Left kidney (tissue), 1 donor: ENCODE measurements at regions not wholly inside any gene's neighbourhood (a gene's known extent, or its start where the extent isn't known, plus 50 kb on each side); places are given as distances from the start of the nearest gene placed in this dataset.
"Not testable (repeated sequence)": the region's sequence is repeated elsewhere in the genome, so short reads cannot be mapped to it uniquely, and the experiment has no call there.

Experiments
- DNase-seq: peaks from one replicate; pipeline ENCODE4 v3.0.0-alpha.2; 2013

DNA sequence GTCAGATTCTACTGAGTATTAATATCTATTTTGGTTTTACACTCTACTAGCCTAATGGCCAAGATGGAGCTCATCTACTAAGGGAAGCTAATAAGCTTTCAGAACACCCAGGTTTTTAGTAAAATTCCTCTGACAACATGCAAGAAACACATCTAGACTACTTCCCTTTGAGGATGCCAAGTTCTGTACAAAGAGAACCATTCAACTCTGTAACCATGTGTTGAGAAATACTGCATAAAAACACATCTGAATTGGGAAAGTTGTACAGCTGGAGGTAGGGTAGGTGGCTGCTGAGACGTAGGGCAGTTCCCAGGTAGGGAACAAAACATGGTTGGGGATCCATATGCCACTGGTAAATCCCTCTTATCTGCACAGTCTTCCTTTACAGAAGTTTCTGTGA, 66.2 kb downstream of the SC5D start:
- DNase-seq, result no peak

DNA sequence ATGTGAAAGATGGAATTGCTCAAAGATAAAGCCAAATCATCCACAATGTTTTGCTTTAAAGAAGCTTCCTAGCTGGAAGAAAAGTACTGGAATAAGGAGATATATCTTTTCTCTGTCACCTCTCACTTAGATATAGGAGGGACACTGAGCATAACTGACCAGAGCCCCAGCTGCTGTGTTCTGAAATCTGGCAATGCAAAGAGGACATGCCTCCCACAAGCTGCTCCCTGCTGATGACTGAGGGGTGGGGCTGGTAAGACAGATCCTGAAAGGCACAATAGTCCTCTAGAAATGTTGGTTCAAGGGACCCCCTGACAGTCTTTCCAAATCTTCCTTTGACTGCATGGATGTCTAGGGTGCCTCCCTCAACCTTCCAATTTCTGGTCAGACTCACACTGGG, 67.0 kb downstream of the SC5D start:
- no peak for DNase-seq

DNA sequence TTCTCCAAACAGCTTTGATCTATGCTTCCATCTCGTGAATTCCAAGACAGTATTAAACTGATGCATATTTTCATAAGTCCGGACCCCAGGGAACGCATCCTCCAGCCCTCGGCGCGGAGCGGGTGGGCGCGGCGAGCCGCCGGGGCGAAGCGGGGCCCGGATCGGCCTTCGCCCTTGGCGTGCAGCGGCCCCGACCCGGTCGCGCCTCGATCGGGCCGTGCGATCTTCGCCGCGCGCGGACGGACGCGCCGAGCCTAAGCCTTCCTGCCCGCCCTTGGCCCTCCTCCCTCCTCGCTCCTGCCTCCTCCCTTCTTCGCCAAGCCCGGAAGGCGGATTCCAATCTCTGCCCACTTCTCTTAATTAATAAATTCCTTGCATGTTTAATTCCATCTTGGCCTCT, 70.4 kb downstream of the SC5D start:
- DNase-seq, result not testable (repeated sequence)

DNA sequence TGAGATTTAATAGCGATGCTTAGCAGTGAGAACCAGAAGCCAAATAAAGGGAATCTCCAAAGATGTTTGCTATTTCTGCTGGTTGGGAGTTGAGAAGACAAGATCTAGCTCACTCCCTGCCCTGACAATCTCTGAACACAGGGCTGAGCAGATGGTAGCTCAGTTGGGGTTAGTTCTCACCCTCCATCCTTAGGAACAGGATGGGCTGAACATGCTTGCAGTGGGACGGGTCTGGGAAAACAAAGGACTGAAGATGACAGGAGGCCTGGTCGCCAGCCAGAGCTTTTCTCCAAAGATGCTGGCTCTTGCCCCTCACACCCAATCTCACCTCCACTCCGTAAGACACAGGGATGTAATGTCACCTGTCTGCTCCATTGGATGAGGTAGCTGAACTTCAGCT, 72.7 kb downstream of the SC5D start:
- no peak for DNase-seq

DNA sequence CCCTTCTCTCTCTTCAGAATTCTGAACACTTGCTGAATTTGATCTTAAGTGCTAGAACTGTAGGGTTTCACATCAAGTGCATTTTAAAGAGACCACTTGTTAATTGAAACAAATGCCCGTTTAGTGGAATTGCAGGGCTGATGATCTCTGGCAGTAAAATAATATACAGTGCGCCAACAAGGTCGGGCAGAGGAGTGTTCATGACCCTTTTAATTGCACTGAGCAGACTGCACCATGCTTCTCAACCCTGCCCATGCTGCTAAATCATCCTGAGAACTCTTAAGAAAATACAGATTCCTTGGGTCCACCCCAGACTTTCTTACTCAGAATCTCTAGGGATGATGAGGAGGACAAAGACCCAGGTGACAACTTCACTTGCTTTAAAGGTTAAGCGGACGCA, 73.5 kb downstream of the SC5D start:
- no peak for DNase-seq

DNA sequence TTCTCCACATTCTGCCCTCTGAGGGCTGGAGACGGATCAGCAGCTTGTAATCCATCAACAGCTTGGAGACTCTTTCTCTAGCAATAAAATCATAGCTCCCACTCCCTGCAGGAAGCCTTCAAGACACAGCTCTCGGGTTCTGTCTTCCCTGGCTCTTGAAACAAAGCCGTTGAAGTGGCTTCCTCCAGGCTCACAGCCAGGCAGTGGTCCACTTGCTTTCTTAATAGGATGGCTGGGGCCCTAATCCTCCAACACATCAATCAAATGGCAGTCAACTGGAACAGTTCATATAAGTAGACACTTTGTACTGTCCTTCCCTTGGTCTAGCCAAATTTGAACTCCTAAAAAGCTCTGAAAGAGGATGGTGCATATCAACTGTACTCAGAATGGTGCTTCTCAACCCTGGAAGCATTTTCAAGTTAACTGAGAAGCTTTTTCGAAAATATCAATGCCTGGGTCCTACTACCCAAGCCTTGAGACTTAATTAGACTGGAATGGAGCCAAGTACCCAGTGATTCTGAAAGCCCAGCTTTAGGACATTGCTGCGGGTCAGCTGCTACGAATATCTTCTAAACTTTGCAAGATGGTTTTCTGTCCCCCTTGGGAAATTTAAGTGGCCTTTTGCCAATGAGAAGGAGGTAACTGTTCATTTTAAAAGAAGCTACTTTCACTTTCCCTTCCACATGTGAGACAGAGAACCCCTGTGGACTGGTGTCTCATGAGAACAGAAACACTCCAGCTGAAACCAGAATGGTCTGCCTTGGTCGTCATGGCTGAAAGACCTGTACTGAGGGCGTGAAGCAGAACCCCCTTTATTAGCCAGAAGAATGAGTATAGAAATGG, 74.7 kb downstream of the SC5D start:
- peak; percentile 35 for DNase-seq

DNA sequence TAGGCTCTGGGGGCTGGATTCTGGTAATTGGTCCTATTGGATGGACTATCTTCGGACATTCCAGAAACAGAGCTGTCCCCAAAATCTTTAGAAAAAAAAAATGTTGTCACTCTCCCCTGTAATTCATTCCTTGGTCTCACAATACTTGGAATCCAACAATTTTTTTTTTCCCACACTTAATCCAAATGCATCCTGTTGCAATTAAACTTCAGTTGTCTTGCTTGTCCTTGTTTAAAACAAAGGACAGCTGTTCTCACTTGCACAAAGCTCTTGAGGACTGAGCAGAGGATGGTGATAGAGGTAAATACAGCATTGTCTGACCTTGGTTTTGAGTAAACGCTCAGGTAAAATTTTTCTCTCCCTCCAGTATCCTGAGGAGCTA, 75.3 kb downstream of the SC5D start:
- peak; percentile 29 for DNase-seq

DNA sequence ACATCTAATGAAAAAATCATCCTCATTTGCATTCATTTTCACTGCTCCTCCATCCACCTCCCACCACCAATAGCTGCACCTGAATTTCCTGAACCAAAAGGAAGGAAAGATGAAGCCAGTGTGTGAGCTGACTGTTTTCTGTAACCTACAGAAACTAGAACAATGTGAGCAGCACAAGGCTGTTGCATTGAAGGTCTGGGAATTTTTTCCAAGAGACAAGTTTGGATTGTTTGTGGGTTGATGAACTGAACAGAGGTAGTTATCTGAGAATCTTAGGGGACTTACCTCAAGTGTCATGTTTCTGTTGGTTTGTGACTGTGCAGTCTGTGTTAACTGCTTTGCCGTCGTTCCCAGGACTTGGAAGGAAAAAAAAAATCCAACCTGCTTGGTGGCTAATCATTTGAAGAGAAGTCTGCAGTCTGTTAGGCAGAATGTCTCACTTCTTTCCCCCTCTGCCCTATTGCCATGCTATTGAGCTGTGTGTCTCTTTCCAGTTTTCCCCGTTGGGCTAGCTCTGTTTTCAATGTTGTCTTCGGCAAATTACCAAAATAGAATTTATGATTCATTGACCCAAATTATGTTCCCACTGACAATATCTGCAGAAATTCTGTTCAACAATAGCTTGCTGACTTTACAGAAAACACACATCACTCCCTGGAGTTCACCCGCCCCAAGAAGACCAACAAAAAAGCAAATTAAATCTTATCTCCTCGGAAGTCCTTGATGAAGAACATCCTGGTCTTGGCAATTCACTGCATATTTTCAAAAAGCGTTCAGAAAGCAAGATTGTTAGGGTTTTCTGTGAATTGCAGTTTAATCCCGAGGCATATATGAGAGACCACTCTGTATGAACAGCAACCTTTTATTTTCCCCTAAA, 76.0 kb downstream of the SC5D start:
- DNase-seq, result no peak

DNA sequence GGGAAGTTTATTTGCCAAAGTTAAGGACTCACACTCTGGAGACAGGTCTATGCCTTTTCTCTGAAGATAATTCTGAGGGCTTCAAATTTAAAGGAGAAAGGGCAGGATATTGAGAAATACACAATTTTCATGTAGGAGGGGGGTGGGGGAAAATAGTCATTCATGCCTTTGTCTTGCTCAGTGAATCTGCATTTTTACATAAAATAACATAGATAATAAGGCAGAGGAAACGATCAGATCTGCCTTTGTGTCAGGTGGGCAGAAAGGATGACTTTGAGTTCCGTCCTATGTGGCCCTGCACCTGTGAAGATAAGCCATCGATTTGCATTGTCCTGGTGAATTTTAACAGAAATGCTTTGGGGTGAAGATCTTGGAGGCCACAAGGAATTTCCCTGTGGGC, 76.8 kb downstream of the SC5D start:
- DNase-seq, result no peak

DNA sequence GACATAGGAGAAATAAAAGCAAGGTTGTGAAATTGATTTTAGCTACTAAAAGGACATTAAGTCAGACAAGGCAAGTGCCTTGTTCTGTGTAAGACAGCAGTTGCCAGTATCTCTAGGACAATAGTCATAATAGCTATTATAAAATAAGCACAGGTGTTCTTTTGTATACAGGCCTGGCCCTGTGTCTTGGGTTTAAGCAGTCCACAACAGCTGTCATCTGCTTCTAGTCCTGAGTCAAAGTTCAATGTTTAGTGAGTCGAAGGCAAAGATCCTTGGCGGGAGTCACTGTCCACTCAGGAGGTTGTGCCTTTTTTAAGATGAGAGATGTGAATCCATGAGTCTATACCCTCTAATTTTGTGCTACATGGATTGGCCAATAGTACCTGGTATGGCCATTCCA, 79.5 kb downstream of the SC5D start:
- DNase-seq, result no peak

DNA sequence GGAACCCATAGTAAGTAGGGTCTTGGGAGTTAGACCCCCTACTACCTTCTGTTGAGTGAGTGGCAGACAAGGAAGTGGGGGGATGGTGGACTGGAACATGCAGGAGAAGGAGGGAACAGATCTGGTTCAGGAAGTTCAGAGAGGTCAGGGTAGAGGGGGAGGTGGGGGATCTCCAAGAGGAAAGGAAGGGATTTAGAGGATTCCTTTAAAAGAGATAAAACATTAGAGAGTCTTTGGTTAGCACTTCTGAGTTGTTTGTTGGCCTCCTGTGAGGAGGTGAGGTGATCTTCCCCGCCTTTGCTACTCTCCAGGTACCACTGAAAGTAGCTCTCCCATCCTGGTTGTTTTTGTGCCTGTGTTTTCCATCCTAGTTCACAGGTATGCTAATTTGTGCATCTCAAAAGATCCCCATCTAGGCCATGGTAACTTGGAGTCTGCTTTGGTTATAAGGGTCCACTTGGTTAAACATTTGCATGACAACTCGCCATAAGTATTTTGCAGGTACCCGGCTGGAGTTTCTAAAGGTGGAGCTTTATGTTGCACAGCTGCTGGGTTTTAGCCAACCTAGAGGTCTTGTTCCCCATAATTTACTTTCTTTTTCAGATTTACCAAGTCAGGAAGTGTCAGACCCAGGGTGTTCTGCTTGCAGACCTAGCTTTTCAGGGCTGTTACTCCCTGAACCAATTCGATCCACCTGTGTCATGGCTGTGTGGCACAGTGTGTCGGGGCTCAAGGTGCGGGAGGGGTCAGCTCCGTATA, 79.3 kb upstream of the SORL1 start:
- no peak for DNase-seq

DNA sequence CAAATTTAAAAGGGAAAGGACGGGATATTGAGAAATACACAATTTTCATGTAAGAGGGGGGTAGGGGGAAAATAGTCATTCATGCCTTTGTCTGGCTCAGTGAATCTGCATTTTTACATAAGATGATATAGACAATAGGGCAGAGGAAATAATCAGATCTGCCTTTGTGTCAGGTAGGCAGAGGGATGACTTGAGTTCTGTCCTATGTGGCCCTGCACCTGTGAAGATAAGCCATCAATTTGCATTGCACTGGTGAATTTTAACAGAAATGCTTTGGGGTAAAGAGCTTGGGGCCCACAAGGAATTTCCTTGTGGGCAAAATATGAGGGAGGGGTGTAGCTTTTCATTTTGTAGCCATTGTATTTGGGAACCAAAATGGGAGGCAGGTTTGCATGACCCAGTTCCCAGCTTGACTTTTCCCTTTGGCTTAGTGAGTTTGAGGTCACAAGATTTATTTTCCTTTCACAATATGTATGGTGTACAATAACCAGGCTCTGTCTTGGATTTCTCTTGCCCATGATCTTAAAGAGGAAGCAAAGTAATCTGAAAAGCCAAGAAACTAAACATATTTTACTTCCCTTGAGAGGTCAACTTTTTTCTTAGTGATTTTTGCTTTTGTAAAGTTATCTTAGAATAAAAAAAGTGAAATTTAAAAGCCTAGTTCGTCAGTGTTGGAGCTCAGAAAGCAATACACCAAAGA, 77.7 kb upstream of the SORL1 start:
- no peak for DNase-seq

DNA sequence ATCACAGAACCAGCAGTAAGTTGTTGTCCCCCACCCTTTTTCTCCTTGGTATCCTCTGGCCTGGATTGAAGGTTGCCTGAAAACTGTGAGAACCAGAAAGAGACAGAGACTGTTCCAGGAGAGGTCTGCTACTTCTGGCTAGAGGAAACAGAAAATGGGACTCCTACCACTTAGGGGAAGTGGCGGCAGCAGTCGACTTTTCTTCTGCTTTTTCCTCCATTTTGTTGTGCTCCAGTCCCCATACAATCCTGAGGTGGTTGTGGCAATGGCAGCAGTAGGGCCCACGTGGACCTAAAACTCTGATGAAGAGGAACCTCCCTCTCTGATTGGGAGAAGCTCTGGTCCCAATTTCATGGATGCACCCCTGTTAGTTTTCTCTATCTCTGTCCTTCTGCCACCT, 76.0 kb upstream of the SORL1 start:
- no peak for DNase-seq

DNA sequence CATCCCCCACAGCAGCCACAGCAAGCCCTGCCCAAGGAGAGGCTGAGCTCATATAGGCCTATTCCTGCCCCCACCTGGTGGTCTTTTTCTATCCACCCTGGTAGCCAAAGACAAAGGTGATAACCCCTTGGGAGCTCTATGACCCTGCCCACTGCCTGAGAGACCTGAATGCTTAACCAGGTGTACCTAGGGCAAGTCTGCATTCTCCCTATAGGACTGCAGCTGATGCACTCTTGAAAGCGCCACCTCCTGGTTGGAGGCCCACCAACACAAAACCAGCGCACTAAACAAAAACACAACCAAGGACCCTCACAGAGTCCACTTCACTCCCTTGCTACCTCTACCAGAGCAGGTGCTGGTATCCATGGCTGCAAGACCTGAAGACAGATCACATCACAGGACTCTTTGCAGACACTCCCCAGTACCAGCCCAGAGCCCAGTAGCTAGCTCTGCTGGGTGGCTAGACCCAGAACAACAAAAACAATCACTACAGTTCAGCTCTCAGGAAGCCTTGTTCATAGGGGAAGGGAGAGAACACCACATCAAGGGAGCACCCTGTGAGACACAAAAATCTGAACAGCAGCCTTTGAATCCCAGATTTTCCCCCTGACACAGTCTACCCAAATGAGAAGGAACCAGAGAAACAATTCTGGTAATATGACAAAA, 72.8 kb upstream of the SORL1 start:
- DNase-seq, result not testable (repeated sequence)

DNA sequence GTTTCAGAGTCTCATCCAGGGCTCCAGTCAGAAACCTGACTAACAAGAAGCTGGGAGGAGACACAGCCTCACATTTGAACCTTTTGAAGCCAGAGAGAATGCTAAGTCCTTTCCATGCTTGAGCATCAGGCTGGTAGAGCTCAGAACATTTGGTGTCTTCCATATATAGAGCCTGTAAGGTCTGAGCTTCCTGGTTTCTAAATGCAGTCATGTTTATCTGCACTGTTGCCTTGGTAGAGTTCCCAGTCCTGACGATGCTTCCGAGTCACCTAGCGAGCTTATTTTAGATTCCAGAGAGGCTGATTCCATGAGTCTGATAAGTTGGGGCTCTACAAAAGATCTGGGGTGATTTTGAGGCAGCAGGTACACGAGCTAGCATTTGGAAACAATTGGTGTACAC, 68.4 kb upstream of the SORL1 start:
- no peak for DNase-seq

DNA sequence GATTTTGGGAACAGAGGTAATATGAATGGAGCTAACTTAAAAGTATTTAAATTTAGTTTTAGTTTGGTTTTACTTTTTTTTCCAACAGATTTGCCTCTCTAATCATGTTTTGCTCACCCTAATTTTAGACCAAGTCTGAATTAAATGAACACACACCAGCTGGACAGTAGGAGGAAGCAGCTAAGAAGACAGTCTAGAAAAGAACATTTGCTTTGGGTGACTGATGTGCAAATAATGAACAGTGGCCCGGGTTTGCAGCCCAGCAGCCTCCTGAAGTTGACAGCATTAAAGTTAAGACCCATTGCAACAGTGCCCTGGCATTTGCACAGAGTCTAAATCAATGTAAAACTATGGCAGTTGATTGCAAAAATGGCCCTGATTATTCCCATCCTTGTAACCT, 66.4 kb upstream of the SORL1 start:
- DNase-seq, result no peak
